Heart left ventricle (tissue), 13 donors: ENCODE measurements at regions not wholly inside any gene's neighbourhood (a gene's known extent, or its start where the extent isn't known, plus 50 kb on each side); places are given as distances from the start of the nearest gene placed in this dataset.

ENCODE experiments used
- CTCF ChIP-seq, 12 donors: fragments of 200-600 bp; sonication (generic) in 4 of 12; IDR thresholded peaks; one replicate each; pipeline versions ENCODE4 v1.5.0 to v1.8.0; 2018 to 2022; ENCODE audit warnings: antibody characterized with exemption in 12 of 12, mild to moderate bottlenecking in 5 of 12
- POLR2A ChIP-seq, 2 donors: fragments of 450-650 bp; IDR thresholded peaks; one replicate each; pipeline ENCODE4 v1.6.1; 2017; ENCODE audit warnings: antibody characterized with exemption in 2 of 2, mild to moderate bottlenecking in 2 of 2, moderate library complexity in 2 of 2
- donor health status: ischemic (EF 13 %, LVEDD 7.1; RV severe dilation, severe dysfunction).
- donor health status: DM: no; HTN: yes; CAD: no.
- donor health status: DM: no; HTN: no; CAD: no.
- donor health status: ischemic (EF 25% LVEDD 6.9; RV normal size, moderate dysfunction).
- donor health status: ischemic (EF 25% LVEDD 5.7; RV mildly dilated, moderate dysfunction).
- donor health status: ischemic (EF 35%, LVEDD 5.7; RV mildly dilated, moderate dysfunction).
- donor health status: nonischemic (EF 11% LVEDD 7.7; RV severe dilation, severe dysfunction).
- donor health status: DM: yes; HTN: yes; CAD: no.
- donor health status: PGD.
- donor health status: ischemic (EF 29% LVEDD 5.4; RV normal size, mild dysfunction).
- donor health status: nonischemic (EF 23%, LVEDD 6.1; RV moderate dilation, normal function).

- TF ChIP-seq CTCF (IDR thresholded peaks at IDR 0.05) (no peak), POLR2A (IDR thresholded peaks at IDR 0.05) (no peak)
Observed at GRCh38 chr13:82938644-82939043, 943.6 kb downstream of the SLITRK1 start.
